GM23248 (cell line): ENCODE measurements at regions not wholly inside any gene's neighbourhood (a gene's known extent, or its start where the extent isn't known, plus 50 kb on each side); places are given as distances from the start of the nearest gene placed in this dataset.

Source experiments
- DNase-seq: peaks from one replicate; pipeline ENCODE4 v3.0.0-alpha.2; 2015
- H2AFZ ChIP-seq: fragments of 200-600 bp; sonication (generic); 2 replicates; pipeline ENCODE4 v1.6.1; 2016; ENCODE audit warnings: antibody characterized with exemption
- H3F3A ChIP-seq: fragments of 200-600 bp; sonication (generic); 2 replicates; pipeline ENCODE4 v1.6.1; 2016; ENCODE audit warnings: mild to moderate bottlenecking, antibody characterized with exemption, mixed run types; ENCODE audit not compliant: insufficient read depth
- H3K27ac ChIP-seq: fragments of 200-600 bp; sonication (generic); 2 replicates; pipeline ENCODE4 v1.5.1; 2016; ENCODE audit warnings: mild to moderate bottlenecking
- H3K27me3 ChIP-seq: fragments of 200-600 bp; sonication (generic); replicated peaks from 2 replicates; pipeline ENCODE4 v1.6.1; 2016; ENCODE audit warnings: mild to moderate bottlenecking; ENCODE audit not compliant: insufficient read depth
- H3K36me3 ChIP-seq: fragments of 200-600 bp; sonication (generic); 2 replicates; pipeline ENCODE4 v1.6.1; 2016; ENCODE audit warnings: low read depth, mild to moderate bottlenecking
- H3K4me1 ChIP-seq: fragments of 200-600 bp; sonication (generic); 2 replicates; pipeline ENCODE4 v1.6.1; 2016; ENCODE audit warnings: mild to moderate bottlenecking; ENCODE audit not compliant: insufficient read depth
- H3K4me2 ChIP-seq: fragments of 200-600 bp; sonication (generic); one replicate; pipeline ENCODE4 v1.6.1; 2016; ENCODE audit warnings: mild to moderate bottlenecking; ENCODE audit not compliant: unreplicated experiment
- H3K4me3 ChIP-seq: fragments of 200-600 bp; sonication (generic); 2 replicates; pipeline ENCODE4 v1.5.1; 2016; ENCODE audit warnings: mild to moderate bottlenecking
- H3K79me2 ChIP-seq: fragments of 200-600 bp; sonication (generic); 2 replicates; pipeline ENCODE4 v1.6.1; 2016; ENCODE audit warnings: mild to moderate bottlenecking; ENCODE audit not compliant: insufficient read depth
- H3K9ac ChIP-seq: fragments of 200-600 bp; sonication (generic); 2 replicates; pipeline ENCODE4 v1.6.1; 2016; ENCODE audit warnings: mild to moderate bottlenecking
- H3K9me2 ChIP-seq: fragments of 200-600 bp; sonication (generic); 2 replicates; pipeline ENCODE4 v1.6.1; 2016; ENCODE audit warnings: mixed run types, mild to moderate bottlenecking, moderate library complexity; ENCODE audit not compliant: insufficient read depth
- H3K9me3 ChIP-seq: fragments of 200-600 bp; sonication (generic); one replicate; pipeline ENCODE4 v1.6.1; 2017; ENCODE audit warnings: low read depth
- H4K20me1 ChIP-seq: fragments of 200-600 bp; sonication (generic); 2 replicates; pipeline ENCODE4 v1.6.0; 2016; ENCODE audit not compliant: insufficient read depth
- EZH2 ChIP-seq: fragments of 200-600 bp; sonication (generic); IDR thresholded peaks from 2 replicates; pipeline ENCODE4 v1.6.1; 2018; ENCODE audit warnings: antibody characterized with exemption, mild to moderate bottlenecking; ENCODE audit not compliant: insufficient read depth, poor library complexity, severe bottlenecking
- EZH2phosphoT487 ChIP-seq: fragments of 200-600 bp; sonication (generic); IDR thresholded peaks from 2 replicates; pipeline ENCODE4 v1.6.1; 2018; ENCODE audit warnings: antibody characterized with exemption, moderate library complexity, mild to moderate bottlenecking, low read depth; ENCODE audit not compliant: insufficient read depth
- WGBS, 2 experiments: methylation state at CpG; one replicate each; pipeline ENCODE4 v1.1.6; 2015 to 2017; ENCODE audit warnings: low lambda C conversion rate in 2 of 2, low coverage in 1 of 2; ENCODE audit errors: missing lambda C conversion rate in 2 of 2; 5-methylcytosine and 5-hydroxymethylcytosine counted together
- in situ Hi-C: fragments of 300-500 bp; cut with MboI; formaldehyde crosslinking; loops from 2 replicates; pipeline ENCODE4 v1.15.0; 2020

- H3F3A ChIP-seq = no peaks in the 10 kb centered on the region
- H3K4me2 ChIP-seq = no peak overlapping the region
- WGBS, 2 experiments = 22 to 27% methylated on average over 4 of the region's 4 CpGs
- no peaks in the 10 kb centered on the region for H4K20me1 ChIP-seq
- H3K9ac ChIP-seq = no peak overlapping the region
- H3K4me3 ChIP-seq = no peak overlapping the region
- H3K27me3 ChIP-seq = no peaks in the 10 kb centered on the region
- in situ Hi-C loops = no loop called here
- H3K27ac ChIP-seq = no peak overlapping the region
- H3K9me3 ChIP-seq = no peaks in the 10 kb centered on the region
- H3K9me2 ChIP-seq = no peaks in the 10 kb centered on the region
- H3K36me3 ChIP-seq = no peaks in the 10 kb centered on the region
- TF ChIP-seq EZH2phosphoT487 = no peak
- no peak for TF ChIP-seq EZH2
- no peaks in the 10 kb centered on the region for H3K79me2 ChIP-seq
- no peak overlapping the region for H2AFZ ChIP-seq
- no peaks in the 10 kb centered on the region for H3K4me1 ChIP-seq
- DNase-seq = no peak
These were observed 931.5 kb downstream of the CCSER2 start for GRCh38 chr10:85259908-85260307.

- Histone ChIP-seq H3K9me2 (no peaks in the 10 kb centered on the region), H3K36me3 (no peaks in the 10 kb centered on the region), H3K4me3 (no peak overlapping the region), H3K9ac (no peak overlapping the region), H3F3A (no peaks in the 10 kb centered on the region), H2AFZ (no peak overlapping the region), H3K9me3 (no peaks in the 10 kb centered on the region), H3K27me3 (no peaks in the 10 kb centered on the region), H4K20me1 (no peaks in the 10 kb centered on the region), H3K4me1 (no peaks in the 10 kb centered on the region), H3K4me2 (no peak overlapping the region), H3K79me2 (no peaks in the 10 kb centered on the region), H3K27ac (no peak overlapping the region)
- in situ Hi-C loops = no loop called here
- TF ChIP-seq EZH2phosphoT487 (no peak), EZH2 (no peak)
- DNase-seq = no peak
These were observed 934.6 kb downstream of the CCSER2 start for GRCh38 chr10:85262992-85263391.

GRCh38 chr10:85265121-85265520 is 936.7 kb downstream of the CCSER2 start:
- in situ Hi-C loops = no loop called here
- DNase-seq = no peak

DNA sequence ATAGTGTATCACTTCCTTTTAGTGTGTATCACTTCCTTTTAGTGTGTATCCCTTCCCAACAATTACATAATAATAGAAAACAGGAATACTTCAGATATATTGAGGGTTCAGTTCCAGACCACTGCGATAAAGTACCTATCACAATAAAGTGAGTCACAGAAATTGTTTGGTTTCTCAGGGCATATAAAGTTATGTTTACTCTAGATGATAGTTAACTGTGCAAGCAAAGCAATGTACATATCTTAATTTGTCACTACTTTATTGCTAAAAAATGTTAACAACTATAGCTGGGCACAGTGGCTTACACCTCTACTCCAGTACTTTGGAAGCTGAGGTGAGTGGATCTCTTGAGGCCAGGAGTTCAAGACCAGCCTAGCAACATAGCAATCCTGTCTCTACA is 938.4 kb downstream of the CCSER2 start:
- Histone ChIP-seq H3F3A (no peaks in the 10 kb centered on the region), H3K9me2 (no peaks in the 10 kb centered on the region), H3K9ac (no peak overlapping the region), H3K27me3 (no peaks in the 10 kb centered on the region), H2AFZ (no peak overlapping the region), H3K4me1 (no peaks in the 10 kb centered on the region), H3K27ac (no peak overlapping the region), H3K4me2 (no peak overlapping the region), H3K9me3 (no peaks in the 10 kb centered on the region), H3K36me3 (no peaks in the 10 kb centered on the region), H3K4me3 (no peak overlapping the region), H4K20me1 (no peaks in the 10 kb centered on the region), H3K79me2 (no peaks in the 10 kb centered on the region)
- in situ Hi-C loops = no loop called here
- WGBS, 2 experiments = 34 to 38% methylated on average over 1 of the region's 1 CpG
- no peak for DNase-seq
- TF ChIP-seq EZH2 (no peak), EZH2phosphoT487 (no peak)

More at GRCh38 chr10:85265121-85265520, 936.7 kb downstream of the CCSER2 start:
- H3K4me1 ChIP-seq = no peaks in the 10 kb centered on the region
- H3K27ac ChIP-seq = no peak overlapping the region
- H3K79me2 ChIP-seq = no peaks in the 10 kb centered on the region
- H3K9ac ChIP-seq = no peak overlapping the region
- no peaks in the 10 kb centered on the region for H3F3A ChIP-seq
- no peak overlapping the region for H3K4me2 ChIP-seq
- H3K9me2 ChIP-seq = no peaks in the 10 kb centered on the region
- no peaks in the 10 kb centered on the region for H3K27me3 ChIP-seq
- no peaks in the 10 kb centered on the region for H3K36me3 ChIP-seq
- H2AFZ ChIP-seq = no peak overlapping the region
- H3K4me3 ChIP-seq = no peak overlapping the region
- no peak for TF ChIP-seq EZH2phosphoT487
- no peak for TF ChIP-seq EZH2
- H4K20me1 ChIP-seq = no peaks in the 10 kb centered on the region
- H3K9me3 ChIP-seq = no peaks in the 10 kb centered on the region

GRCh38 chr10:85280014-85280413 is 951.6 kb downstream of the CCSER2 start:
- H3K79me2 ChIP-seq = no peaks in the 10 kb centered on the region
- H3K4me1 ChIP-seq = no peaks in the 10 kb centered on the region
- H3K27me3 ChIP-seq = no peaks in the 10 kb centered on the region
- H2AFZ ChIP-seq = no peak overlapping the region
- H3K27ac ChIP-seq = no peak overlapping the region
- no peak overlapping the region for H3K9ac ChIP-seq
- TF ChIP-seq EZH2phosphoT487 (no peak), EZH2 (no peak)
- no peaks in the 10 kb centered on the region for H4K20me1 ChIP-seq
- H3K36me3 ChIP-seq = no peaks in the 10 kb centered on the region
- no peaks in the 10 kb centered on the region for H3K9me3 ChIP-seq
- whole genome bisulfite sequencing, 2 experiments = 15 to 24% methylated on average over 4 of the region's 4 CpGs
- H3K4me3 ChIP-seq = no peak overlapping the region
- H3K9me2 ChIP-seq = no peaks in the 10 kb centered on the region
- H3F3A ChIP-seq = no peaks in the 10 kb centered on the region
- no peak for DNase-seq
- in situ Hi-C loops = no loop called here
- no peak overlapping the region for H3K4me2 ChIP-seq
